Femur (tissue), 1 donor: ENCODE measurements at regions not wholly inside any gene's neighbourhood (a gene's known extent, or its start where the extent isn't known, plus 50 kb on each side); places are given as distances from the start of the nearest gene placed in this dataset.
A peak's percentile ranks its signal among the peaks of the same experiment; 100 is the strongest.

ENCODE experiments used
- DNase-seq: peaks from one replicate; pipeline ENCODE4 v3.0.0-alpha.2; 2017

- DNase-seq: no peak
These were observed 170.9 kb upstream of the CPEB2 start for GRCh38 chr4:14831416-14831815.

GRCh38 chr4:14833053-14833452 lies 169.2 kb upstream of the CPEB2 start:
- DNase-seq: no peak

DNA sequence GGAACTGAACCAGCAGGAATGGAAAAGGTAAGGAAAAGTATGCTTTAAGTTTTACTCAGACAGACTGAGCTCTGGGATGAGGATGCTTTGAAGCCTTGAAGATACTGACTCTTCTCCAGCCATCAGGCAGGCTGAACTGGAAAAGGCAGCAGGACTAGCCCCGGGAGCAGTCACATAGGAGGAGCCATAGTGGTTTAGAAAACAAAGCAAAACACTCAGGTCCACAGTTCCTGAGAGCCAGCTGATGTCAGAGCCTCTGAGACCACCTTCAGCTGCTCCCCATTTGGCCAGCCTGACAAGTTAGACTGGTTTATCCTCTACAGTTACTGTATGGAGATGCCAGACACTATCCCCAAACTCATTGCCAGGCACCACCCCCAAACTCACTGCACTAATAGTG lies 167.9 kb upstream of the CPEB2 start:
- no peak for DNase-seq

GRCh38 chr4:14835288-14835687 lies 167.0 kb upstream of the CPEB2 start:
- no peak for DNase-seq

GRCh38 chr4:14835708-14836425 lies 166.4 kb upstream of the CPEB2 start:
- DNase-seq: no peak

- no peak for DNase-seq
These were observed 164.4 kb upstream of the CPEB2 start for GRCh38 chr4:14837860-14838259.

- DNase-seq: peak; percentile 22
These were observed 160.2 kb upstream of the CPEB2 start for GRCh38 chr4:14841801-14842768.

DNA sequence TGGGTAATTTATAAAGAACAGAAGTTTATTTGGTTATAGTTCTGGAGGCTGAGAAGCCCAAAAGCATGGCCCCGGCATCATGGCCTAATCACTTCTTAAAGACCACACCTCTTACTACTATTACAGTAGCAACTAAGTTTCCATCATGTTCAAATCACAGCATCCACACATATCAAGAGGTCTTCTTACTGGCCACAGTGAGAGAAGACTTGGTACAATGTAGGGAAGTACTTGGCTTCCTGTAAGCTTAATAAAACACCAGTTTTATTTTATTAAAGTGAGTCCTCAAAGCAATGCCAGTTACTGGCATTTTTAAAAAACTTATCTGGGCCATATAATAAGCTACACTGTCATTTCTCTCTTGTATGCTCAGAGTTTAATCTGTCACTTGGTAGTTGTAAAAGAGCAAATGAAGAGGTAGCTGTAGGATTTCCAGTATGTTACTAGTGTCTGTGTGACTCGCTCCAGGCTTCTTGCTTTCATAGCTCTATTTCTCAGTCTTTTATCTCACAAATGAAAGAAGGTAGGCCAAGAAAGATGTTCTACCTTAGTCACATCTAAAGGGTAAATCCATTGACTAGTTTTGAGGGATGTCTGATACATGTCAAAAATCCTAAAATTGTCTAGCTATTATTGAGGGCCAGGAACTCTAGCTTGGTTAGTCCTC lies 159.2 kb upstream of the CPEB2 start:
- no peak for DNase-seq

DNA sequence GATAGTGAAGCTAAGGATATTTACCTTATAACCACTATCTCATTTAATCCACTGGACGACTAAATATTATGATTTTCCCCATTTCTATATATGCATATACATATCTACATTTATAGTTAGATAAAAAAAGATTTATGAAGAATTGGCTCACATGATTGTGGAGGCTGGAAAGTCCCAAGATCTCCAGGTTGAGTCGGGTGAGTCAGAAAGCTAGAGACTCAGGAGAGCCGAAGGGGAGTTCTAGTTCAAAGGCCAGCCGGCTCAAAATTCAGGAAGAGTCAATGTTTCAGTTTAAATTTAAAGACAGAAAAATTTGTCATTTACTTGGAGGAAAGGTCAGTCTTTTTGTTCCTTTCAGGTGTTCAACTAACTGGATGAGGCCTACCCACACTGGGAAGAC lies 158.2 kb upstream of the CPEB2 start:
- DNase-seq: no peak

DNA sequence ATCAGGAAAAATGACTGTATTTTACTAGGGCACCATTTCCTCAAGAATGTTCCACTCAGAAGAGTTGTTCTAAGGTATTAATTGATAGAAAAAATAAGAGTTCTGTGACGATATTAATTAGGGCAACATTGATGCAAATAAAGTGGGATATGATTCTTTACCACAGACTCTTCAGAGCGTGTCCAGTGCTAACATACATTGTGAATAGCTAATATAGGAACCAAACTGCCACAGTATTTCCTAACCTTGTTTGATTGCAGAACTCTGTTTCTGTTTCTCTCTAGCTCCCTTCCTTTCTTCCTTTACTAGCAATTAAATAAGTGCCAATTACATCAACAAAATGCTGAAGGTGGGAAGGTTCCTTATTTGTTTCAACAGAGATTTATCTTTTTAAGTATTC lies 154.1 kb upstream of the CPEB2 start:
- DNase-seq: no peak

DNA sequence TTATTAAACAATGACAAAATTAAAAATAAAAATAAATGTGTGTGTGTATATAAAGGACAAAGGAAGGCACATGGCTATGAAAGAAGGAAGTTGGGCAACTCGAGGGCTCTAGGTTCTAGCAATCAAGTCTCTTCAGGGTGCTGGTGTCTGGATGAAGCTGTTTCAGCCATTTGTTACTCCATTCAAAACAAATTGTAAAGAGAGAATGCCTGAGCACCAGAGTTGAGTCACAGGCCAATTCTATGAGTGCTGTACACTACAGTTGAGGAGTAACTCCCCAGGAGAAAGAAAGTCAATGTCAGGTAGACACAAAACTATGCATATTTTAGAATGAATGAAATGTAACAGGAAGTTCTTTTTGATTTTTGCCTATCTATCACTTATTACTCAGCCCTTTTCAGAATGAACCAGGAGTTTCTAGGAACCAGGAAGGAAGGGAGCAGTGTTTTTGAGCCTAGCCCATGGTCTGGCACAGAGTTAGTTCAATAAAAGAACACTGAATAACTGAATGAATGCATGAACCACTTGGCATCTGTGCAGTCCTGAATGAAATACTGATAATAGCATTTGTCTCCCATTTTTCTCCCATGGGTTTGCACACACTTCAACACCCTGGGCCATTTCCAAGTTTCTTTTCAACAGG lies 151.7 kb upstream of the CPEB2 start:
- DNase-seq: no peak

GRCh38 chr4:14853176-14853943 lies 148.9 kb upstream of the CPEB2 start:
- DNase-seq: no peak

DNA sequence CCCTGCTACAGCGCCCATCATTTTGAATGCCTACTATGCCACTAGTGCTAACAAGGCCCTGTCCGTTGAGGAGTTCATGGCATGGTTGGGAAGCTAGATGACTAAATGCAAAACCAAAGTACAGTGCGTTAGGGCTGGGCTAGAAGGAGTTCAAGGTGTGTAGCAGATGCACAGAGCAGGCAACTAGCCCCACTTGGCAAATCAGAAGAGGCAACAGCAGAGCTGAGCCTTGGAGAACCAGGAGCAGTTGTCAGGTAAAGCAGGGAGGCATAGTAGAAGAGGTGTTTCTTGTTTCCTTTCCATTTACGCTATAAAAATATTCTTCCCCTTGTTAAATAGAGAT lies 146.6 kb upstream of the CPEB2 start:
- no peak for DNase-seq

DNA sequence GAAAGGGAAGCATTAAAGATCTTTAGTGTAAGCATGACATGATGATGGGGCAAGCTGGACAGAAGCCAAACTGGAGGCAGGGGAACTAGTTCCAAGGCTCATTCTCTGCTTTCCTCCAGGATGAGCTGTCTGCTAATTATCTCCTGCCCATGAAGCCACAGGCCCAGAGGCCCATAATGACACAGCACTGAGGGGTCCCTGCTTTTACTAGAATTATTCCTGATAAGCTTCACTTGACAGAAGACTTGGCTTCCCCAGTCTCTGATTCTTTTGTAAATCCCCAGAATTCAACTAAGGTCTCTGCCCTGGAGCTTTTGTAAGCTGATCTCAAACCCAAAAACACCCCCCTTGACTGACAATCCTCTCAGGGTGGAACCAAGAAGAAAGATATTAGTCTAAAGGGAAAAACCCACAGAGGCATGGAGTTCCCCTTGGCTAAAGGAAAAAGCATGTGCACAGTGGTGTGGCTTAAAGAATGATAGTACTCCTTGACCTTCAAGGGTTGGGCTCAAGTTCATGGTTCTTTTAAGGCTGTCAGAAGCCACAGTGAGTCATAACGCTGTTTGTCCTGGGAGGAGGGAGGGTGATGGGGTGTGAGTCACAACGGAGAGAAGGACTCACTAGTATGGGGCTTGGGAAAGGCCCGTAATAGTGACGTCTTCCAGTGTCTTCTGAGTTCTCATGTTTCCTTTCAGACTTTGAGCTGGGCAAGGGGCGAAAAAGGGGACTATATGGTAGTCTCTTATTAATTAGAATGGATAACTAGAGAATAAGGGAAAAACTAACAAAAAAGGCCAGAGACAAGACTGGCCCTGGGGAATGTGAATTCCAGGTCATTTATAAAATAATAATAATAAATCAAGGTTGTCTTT lies 146.0 kb upstream of the CPEB2 start:
- DNase-seq: peak; percentile 46

- DNase-seq: no peak
These were observed 145.4 kb upstream of the CPEB2 start for GRCh38 chr4:14856934-14857235.

GRCh38 chr4:14857475-14857874 lies 144.8 kb upstream of the CPEB2 start:
- no peak for DNase-seq

DNA sequence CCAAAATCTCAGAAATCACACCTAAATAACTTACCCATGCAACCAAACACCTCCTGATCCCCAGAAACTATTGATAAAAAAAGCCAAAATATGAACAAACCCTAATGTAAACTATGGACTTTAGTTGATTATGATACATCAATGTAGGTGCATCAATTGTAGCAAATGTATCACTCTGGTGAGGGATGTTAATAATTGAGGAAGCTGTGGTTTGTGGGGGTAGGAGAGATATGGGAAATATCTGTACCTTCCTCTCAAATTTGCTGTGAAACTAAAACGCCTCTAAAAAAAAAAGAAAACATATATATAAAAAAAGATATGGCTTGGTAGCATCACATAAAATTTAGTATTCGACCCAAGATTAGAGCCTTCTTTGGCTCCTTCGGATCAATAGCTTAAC lies 144.3 kb upstream of the CPEB2 start:
- no peak for DNase-seq

GRCh38 chr4:14862891-14863290 lies 139.4 kb upstream of the CPEB2 start:
- peak; percentile 39 for DNase-seq

GRCh38 chr4:14863418-14864364 lies 138.6 kb upstream of the CPEB2 start:
- DNase-seq: no peak

GRCh38 chr4:14864365-14865030 lies 137.8 kb upstream of the CPEB2 start:
- no peak for DNase-seq
